NT2/D1 (cell line): ENCODE measurements at regions not wholly inside any gene's neighbourhood (a gene's known extent, or its start where the extent isn't known, plus 50 kb on each side); places are given as distances from the start of the nearest gene placed in this dataset.

Source experiments
- SUZ12 ChIP-seq: IDR thresholded peaks from 2 replicates; pipeline ENCODE4 v1.6.1; 2011; ENCODE audit not compliant: insufficient read length, insufficient read depth; ENCODE audit errors: extremely low read depth
- YY1 ChIP-seq: IDR thresholded peaks from 2 replicates; pipeline ENCODE4 v1.6.1; 2011; ENCODE audit not compliant: insufficient read length, insufficient read depth
- ZNF274 ChIP-seq: IDR thresholded peaks from 2 replicates; pipeline ENCODE4 v1.6.1; 2011; ENCODE audit warnings: mild to moderate bottlenecking, low read depth, low read length

DNA sequence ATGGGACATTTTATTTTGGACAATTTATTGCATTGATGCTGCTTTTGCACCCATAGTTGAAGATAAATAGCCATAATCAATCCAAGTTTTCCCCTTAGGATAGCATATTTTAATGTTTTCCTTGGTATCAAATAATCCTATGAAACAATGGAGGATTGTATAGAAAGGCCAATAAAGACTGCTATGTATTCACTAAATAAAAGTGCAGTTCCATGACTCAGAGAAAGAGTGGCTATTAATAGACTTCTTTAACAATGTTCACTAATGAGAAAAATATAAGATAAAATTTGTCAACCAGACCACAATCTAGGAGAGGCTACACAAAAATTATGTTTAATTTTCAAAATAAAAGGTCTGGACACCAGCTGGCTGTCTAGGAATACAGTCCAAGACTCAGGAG is 560.9 kb upstream of the AGTR1 start:
- TF ChIP-seq ZNF274 (no peak), YY1 (no peak), SUZ12 (no peak)
